GM21825 (cell line): ENCODE measurements at regions not wholly inside any gene's neighbourhood (a gene's known extent, or its start where the extent isn't known, plus 50 kb on each side); places are given as distances from the start of the nearest gene placed in this dataset.

Experiments used
- ATAC-seq: cut with Tn5 transposase; IDR thresholded peaks from one replicate; pipeline ENCODE4 v1.9.1; 2021; ENCODE audit warnings: mild to moderate bottlenecking, moderate library complexity; ENCODE audit not compliant: unreplicated experiment

- no peak for ATAC-seq
Observed at GRCh38 chr14:54339771-54340170, 57.0 kb upstream of the CDKN3 start.

GRCh38 chr14:54342806-54343205 is 54.0 kb upstream of the CDKN3 start:
- ATAC-seq: no peak

- no peak for ATAC-seq
Observed at GRCh38 chr14:54343272-54344121, 53.3 kb upstream of the CDKN3 start.

- ATAC-seq: no peak
Observed at GRCh38 chr14:54344445-54344844, 52.4 kb upstream of the CDKN3 start.

- ATAC-seq: no peak
Observed at GRCh38 chr14:54346257-54346656, 50.5 kb upstream of the CDKN3 start.
